OCI-LY1 (cell line): ENCODE measurements at regions not wholly inside any gene's neighbourhood (a gene's known extent, or its start where the extent isn't known, plus 50 kb on each side); places are given as distances from the start of the nearest gene placed in this dataset.

Experiments
- H2AFZ ChIP-seq: fragments of 200-600 bp; sonication (generic), shearing (Covaris generic); 2 replicates; pipeline ENCODE4 v1.6.0; 2014; ENCODE audit warnings: antibody characterized with exemption, mild to moderate bottlenecking, low read length
- H3F3A ChIP-seq: fragments of 200-600 bp; sonication (generic), shearing (Covaris generic); 2 replicates; pipeline ENCODE4 v1.6.0; 2014; ENCODE audit warnings: mild to moderate bottlenecking, antibody characterized with exemption, low read length, moderate library complexity; ENCODE audit not compliant: insufficient read depth
- H3K27ac ChIP-seq: fragments of 200-600 bp; sonication (generic); 2 replicates; pipeline ENCODE4 v1.5.1; 2014; ENCODE audit warnings: low read length, mixed run types, mild to moderate bottlenecking, low read depth; ENCODE audit not compliant: poor library complexity, severe bottlenecking
- H3K27me3 ChIP-seq: fragments of 200-600 bp; sonication (generic); 2 replicates; pipeline ENCODE4 v1.6.0; 2014; ENCODE audit warnings: antibody characterized with exemption, mild to moderate bottlenecking, low read length, moderate library complexity; ENCODE audit not compliant: insufficient read depth
- H3K36me3 ChIP-seq: fragments of 200-600 bp; sonication (generic); 2 replicates; pipeline ENCODE4 v1.6.1; 2014; ENCODE audit warnings: mild to moderate bottlenecking, antibody characterized with exemption, low read length, moderate library complexity, mixed read lengths; ENCODE audit not compliant: insufficient read depth
- H3K4me1 ChIP-seq: fragments of 200-600 bp; sonication (generic); 2 replicates; pipeline ENCODE4 v1.5.1; 2014; ENCODE audit warnings: mild to moderate bottlenecking, low read length, moderate library complexity; ENCODE audit not compliant: insufficient read depth, severe bottlenecking
- H3K4me2 ChIP-seq: fragments of 200-600 bp; sonication (generic), shearing (Covaris generic); 2 replicates; pipeline ENCODE4 v1.6.1; 2014; ENCODE audit warnings: low read length
- H3K4me3 ChIP-seq: fragments of 200-600 bp; sonication (generic); 2 replicates; pipeline ENCODE4 v1.5.1; 2014; ENCODE audit warnings: low read length, low read depth, mild to moderate bottlenecking, mixed read lengths; ENCODE audit not compliant: poor library complexity, severe bottlenecking
- H3K79me2 ChIP-seq: fragments of 200-600 bp; shearing (Covaris generic); 2 replicates; pipeline ENCODE4 v1.6.1; 2016; ENCODE audit warnings: mixed run types, low read length, mixed read lengths; ENCODE audit not compliant: insufficient read depth
- H3K9ac ChIP-seq: fragments of 200-600 bp; sonication (generic), shearing (Covaris generic); 2 replicates; pipeline ENCODE4 v1.6.1; 2014; ENCODE audit warnings: mild to moderate bottlenecking, low read length, mixed read lengths
- H3K9me2 ChIP-seq: fragments of 200-600 bp; sonication (generic), shearing (Covaris generic); 2 replicates; pipeline ENCODE4 v1.6.1; 2014; ENCODE audit warnings: low read depth, mild to moderate bottlenecking, low read length, mixed read lengths
- H3K9me3 ChIP-seq: fragments of 200-600 bp; shearing (Covaris generic); 2 replicates; pipeline ENCODE4 v1.6.1; 2014; ENCODE audit warnings: low read length, mixed read lengths
- H4K20me1 ChIP-seq: fragments of 200-600 bp; sonication (generic), shearing (Covaris generic); 2 replicates; pipeline ENCODE4 v1.6.0; 2016; ENCODE audit warnings: mild to moderate bottlenecking, low read length; ENCODE audit not compliant: insufficient read depth
- EZH2 ChIP-seq: fragments of 200-600 bp; sonication (generic), shearing (Covaris generic); IDR thresholded peaks from 2 replicates; pipeline ENCODE4 v1.8.0; 2017; ENCODE audit warnings: borderline replicate concordance, mixed run types, mild to moderate bottlenecking, antibody characterized with exemption, low read length, moderate library complexity, mixed read lengths
- TF ChIP-seq, protein P1 (sequence below): fragments of 200-600 bp; sonication (generic), shearing (Covaris generic); IDR thresholded peaks from 2 replicates; pipeline ENCODE4 v1.5.1; 2017; ENCODE audit warnings: mild to moderate bottlenecking, antibody characterized with exemption, low read length, moderate library complexity, mixed read lengths

DNA sequence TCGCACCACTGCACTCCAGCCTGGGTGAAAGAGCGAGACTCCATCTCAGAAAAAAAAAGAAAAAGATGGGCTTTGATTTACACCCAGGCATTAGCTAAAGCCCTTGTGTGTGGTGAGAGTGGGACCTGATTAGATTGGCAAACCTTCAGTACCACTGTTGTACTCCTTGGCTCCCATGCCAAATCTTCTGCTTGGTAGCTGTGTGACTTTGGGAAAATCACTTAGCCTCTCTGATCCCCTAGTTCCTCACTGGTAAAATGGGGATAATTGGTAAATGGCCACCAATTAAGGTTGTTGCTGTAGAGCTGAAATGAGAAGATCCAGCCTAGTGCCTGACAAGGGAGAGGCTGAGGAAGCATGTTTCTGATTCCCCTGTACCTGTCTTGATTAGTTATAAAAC is 63.7 kb downstream of the SLC25A47 start:
- H3K27ac ChIP-seq, result no peak overlapping the region
- H3K4me1 ChIP-seq, result no peaks in the 10 kb centered on the region
- H4K20me1 ChIP-seq, result no peaks in the 10 kb centered on the region
- H3K36me3 ChIP-seq, result no peaks in the 10 kb centered on the region
- no peaks in the 10 kb centered on the region for H3F3A ChIP-seq
- no peak overlapping the region for H2AFZ ChIP-seq
- H3K4me2 ChIP-seq, result no peak overlapping the region
- H3K79me2 ChIP-seq, result no peaks in the 10 kb centered on the region
- H3K4me3 ChIP-seq, result no peak overlapping the region
- no peaks in the 10 kb centered on the region for H3K9me3 ChIP-seq
- no peaks in the 10 kb centered on the region for H3K27me3 ChIP-seq
- H3K9ac ChIP-seq, result no peak overlapping the region
- no peaks in the 10 kb centered on the region for H3K9me2 ChIP-seq
- TF ChIP-seq, protein P1, sequence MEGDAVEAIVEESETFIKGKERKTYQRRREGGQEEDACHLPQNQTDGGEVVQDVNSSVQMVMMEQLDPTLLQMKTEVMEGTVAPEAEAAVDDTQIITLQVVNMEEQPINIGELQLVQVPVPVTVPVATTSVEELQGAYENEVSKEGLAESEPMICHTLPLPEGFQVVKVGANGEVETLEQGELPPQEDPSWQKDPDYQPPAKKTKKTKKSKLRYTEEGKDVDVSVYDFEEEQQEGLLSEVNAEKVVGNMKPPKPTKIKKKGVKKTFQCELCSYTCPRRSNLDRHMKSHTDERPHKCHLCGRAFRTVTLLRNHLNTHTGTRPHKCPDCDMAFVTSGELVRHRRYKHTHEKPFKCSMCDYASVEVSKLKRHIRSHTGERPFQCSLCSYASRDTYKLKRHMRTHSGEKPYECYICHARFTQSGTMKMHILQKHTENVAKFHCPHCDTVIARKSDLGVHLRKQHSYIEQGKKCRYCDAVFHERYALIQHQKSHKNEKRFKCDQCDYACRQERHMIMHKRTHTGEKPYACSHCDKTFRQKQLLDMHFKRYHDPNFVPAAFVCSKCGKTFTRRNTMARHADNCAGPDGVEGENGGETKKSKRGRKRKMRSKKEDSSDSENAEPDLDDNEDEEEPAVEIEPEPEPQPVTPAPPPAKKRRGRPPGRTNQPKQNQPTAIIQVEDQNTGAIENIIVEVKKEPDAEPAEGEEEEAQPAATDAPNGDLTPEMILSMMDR, result no peak
- no peak for TF ChIP-seq EZH2

DNA sequence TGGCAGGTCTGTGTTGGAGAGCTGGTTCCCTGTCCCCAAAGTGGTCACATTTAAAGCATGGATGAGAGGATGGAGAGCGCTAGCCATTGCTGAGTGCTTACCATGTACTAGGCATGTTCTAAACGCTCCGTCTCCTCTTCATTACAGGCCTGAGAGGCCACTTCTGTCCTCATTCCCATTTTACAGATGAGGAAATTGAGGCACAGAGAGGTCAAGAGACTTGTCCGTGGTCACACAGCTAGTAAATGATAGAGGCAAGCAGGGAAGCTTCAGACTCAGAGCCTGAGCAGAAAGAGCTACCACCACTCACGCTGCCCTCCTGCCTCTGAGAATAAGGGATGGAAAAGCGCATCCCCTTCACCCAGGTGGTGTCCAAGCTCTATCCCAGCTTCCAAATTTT is 64.3 kb downstream of the SLC25A47 start:
- no peaks in the 10 kb centered on the region for H3K27me3 ChIP-seq
- no peak overlapping the region for H3K27ac ChIP-seq
- no peak overlapping the region for H3K9ac ChIP-seq
- H3K4me1 ChIP-seq, result no peaks in the 10 kb centered on the region
- no peaks in the 10 kb centered on the region for H3F3A ChIP-seq
- no peaks in the 10 kb centered on the region for H3K36me3 ChIP-seq
- H3K4me2 ChIP-seq, result no peak overlapping the region
- H2AFZ ChIP-seq, result no peak overlapping the region
- H3K9me3 ChIP-seq, result no peaks in the 10 kb centered on the region
- no peak for TF ChIP-seq EZH2
- TF ChIP-seq, protein P1, result no peak
- H3K79me2 ChIP-seq, result no peaks in the 10 kb centered on the region
- no peak overlapping the region for H3K4me3 ChIP-seq
- no peaks in the 10 kb centered on the region for H4K20me1 ChIP-seq
- no peaks in the 10 kb centered on the region for H3K9me2 ChIP-seq

DNA sequence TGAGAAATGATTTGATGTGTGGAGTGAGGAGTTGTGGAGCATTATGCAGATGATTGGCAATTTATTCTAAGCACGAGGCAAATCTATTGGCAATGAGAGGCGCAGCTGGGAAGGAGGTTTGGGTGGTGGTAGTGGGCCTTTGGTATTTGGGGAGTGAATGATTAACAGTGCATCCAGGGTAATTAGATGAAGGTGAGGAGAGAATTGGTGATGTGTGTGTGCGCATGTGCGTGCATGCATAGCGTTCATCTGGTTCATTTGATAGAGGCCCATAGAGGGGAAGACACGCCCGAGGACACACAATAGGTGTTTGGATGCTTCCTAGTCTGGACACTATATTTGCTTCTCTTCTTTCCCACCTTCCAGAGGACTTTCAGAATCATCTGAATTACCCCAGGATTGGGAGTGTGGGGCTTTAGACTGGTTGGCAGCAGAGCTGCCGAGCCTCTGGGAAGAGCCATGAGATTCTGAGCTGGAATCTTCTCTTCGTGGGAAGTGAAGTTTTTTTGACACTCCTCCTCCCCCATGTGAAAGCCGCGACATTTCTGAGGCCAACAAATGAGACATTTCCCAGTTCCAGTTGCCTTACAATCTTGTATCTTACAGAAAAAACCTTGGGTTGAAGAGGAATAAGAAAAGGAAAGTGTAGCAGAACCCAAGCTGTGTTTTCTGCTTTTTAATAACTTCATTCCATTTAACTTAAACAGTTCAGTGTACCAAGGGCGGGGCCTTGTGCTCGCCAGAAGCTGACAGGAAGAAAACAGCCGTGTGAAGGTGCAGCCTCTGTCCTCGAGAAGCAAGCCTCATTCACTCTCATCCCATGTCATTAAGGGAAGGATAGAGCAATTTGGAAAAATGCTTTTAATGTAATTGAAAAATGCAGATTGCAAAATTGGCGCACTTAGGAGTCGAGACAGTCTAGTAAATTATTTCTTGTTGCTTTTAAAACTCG is 65.2 kb downstream of the SLC25A47 start:
- H3K4me1 ChIP-seq, result no peaks in the 10 kb centered on the region
- H3K27ac ChIP-seq, result no peak overlapping the region
- no peaks in the 10 kb centered on the region for H3K9me2 ChIP-seq
- no peaks in the 10 kb centered on the region for H3K27me3 ChIP-seq
- no peak for TF ChIP-seq EZH2
- TF ChIP-seq, protein P1, result no peak
- H3K9me3 ChIP-seq, result no peaks in the 10 kb centered on the region
- H3K79me2 ChIP-seq, result no peaks in the 10 kb centered on the region
- H3K36me3 ChIP-seq, result no peaks in the 10 kb centered on the region
- no peak overlapping the region for H2AFZ ChIP-seq
- no peak overlapping the region for H3K9ac ChIP-seq
- H3F3A ChIP-seq, result no peaks in the 10 kb centered on the region
- no peak overlapping the region for H3K4me3 ChIP-seq
- no peaks in the 10 kb centered on the region for H4K20me1 ChIP-seq
- no peak overlapping the region for H3K4me2 ChIP-seq
